ENCODE measurements at regions not wholly inside any gene's neighbourhood (a gene's known extent, or its start where the extent isn't known, plus 50 kb on each side); places are given as distances from the start of the nearest gene placed in this dataset.

DNA sequence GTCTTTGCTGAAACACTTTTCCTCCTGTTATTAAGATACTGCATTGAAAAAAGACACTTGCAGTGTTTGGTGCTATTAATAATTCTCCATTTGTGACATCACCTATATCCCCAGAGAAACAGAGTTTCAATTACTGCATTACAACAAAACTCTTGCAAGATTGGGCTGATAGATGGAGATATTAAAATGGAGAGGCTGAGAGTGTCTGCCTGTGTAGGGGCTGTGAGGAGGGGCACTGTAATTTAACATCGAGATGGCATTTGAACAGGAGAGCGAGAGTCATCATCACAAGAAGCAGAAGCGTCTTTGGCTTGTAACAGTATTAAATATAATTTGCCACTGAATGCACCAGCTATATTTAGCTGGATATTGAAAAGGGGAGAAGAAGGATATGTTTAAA is 316.5 kb downstream of the CDH26 start:
- Mint-ChIP-seq H3K27me3 (ENCODE audit: insufficient read depth) (no peaks in the 10 kb centered on the region), H3K4me1 (peaks cover 44% of the 10 kb centered on the region), H3K27ac (no peak overlapping the region), H3K36me3 (ENCODE audit: low read depth) (no peaks in the 10 kb centered on the region), H3K4me3 (no peak overlapping the region), H3K9me3 (peaks cover 27% of the 10 kb centered on the region)
- peaks cover 21% of the 10 kb centered on the region for H3K9me3 ChIP-seq (ENCODE audit: control insufficient read depth, low read length)
- H3K4me1 ChIP-seq (ENCODE audit: control insufficient read depth, insufficient read depth, low read length) = peaks cover 23% of the 10 kb centered on the region
- no peak for TF ChIP-seq CTCF (conservative IDR thresholded peaks at IDR 0.05)
- no peak overlapping the region for H3K4me3 ChIP-seq (ENCODE audit: low read length)
- H3K27me3 ChIP-seq (ENCODE audit: control insufficient read depth, insufficient read depth, low read length, poor library complexity, severe bottlenecking) = no peaks in the 10 kb centered on the region
- no peak overlapping the region for H3K9ac ChIP-seq (ENCODE audit: extremely low read depth, low read length, poor library complexity, severe bottlenecking)
- no peaks in the 10 kb centered on the region for H3K36me3 ChIP-seq (ENCODE audit: control insufficient read depth, insufficient read depth, low read length)
- no peak overlapping the region for H3K27ac ChIP-seq (ENCODE audit: low read depth, low read length)
- no peak for DNase-seq
- WGBS, 2 experiments (ENCODE audit: insufficient coverage in 1 of 2, insufficient read length in 1 of 2) = 94 to 98% methylated on average over 3 of the region's 3 CpGs

- Histone ChIP-seq H3K36me3 (ENCODE audit: control insufficient read depth, insufficient read depth, low read length) (no peaks in the 10 kb centered on the region), H3K27me3 (ENCODE audit: control insufficient read depth, insufficient read depth, low read length, poor library complexity, severe bottlenecking) (no peaks in the 10 kb centered on the region), H3K4me1 (ENCODE audit: control insufficient read depth, insufficient read depth, low read length) (peaks cover 2% of the 10 kb centered on the region), H3K4me3 (ENCODE audit: low read length) (no peak overlapping the region), H3K9ac (ENCODE audit: extremely low read depth, low read length, poor library complexity, severe bottlenecking) (no peak overlapping the region), H3K27ac (ENCODE audit: low read depth, low read length) (no peak overlapping the region), H3K9me3 (ENCODE audit: control insufficient read depth, low read length) (peaks cover 57% of the 10 kb centered on the region)
- H3K36me3 Mint-ChIP-seq (ENCODE audit: low read depth) = peaks cover 4% of the 10 kb centered on the region
- TF ChIP-seq CTCF (conservative IDR thresholded peaks at IDR 0.05) = no peak
- peaks cover 8% of the 10 kb centered on the region for H3K27me3 Mint-ChIP-seq (ENCODE audit: insufficient read depth)
- H3K4me1 Mint-ChIP-seq = no peaks in the 10 kb centered on the region
- no peak overlapping the region for H3K4me3 Mint-ChIP-seq
- no peak overlapping the region for H3K27ac Mint-ChIP-seq
- peaks cover 84% of the 10 kb centered on the region for H3K9me3 Mint-ChIP-seq
- 90 to 91% methylated on average over 3 to 6 of the region's 6 CpGs for WGBS, 2 experiments (ENCODE audit: insufficient coverage in 1 of 2, insufficient read length in 1 of 2)
- DNase-seq = no peak
Measured at GRCh38 chr20:60281295-60281694, 323.1 kb downstream of the CDH26 start.

- no peak for TF ChIP-seq CTCF (conservative IDR thresholded peaks at IDR 0.05)
- H3K4me3 Mint-ChIP-seq = no peak overlapping the region
- H3K27ac ChIP-seq (ENCODE audit: low read depth, low read length) = no peak overlapping the region
- no peaks in the 10 kb centered on the region for H3K27me3 ChIP-seq (ENCODE audit: control insufficient read depth, insufficient read depth, low read length, poor library complexity, severe bottlenecking)
- H3K27me3 Mint-ChIP-seq (ENCODE audit: insufficient read depth) = peaks cover 17% of the 10 kb centered on the region
- no peak for DNase-seq
- H3K36me3 Mint-ChIP-seq (ENCODE audit: low read depth) = peaks cover 4% of the 10 kb centered on the region
- no peak overlapping the region for H3K4me3 ChIP-seq (ENCODE audit: low read length)
- peaks cover 41% of the 10 kb centered on the region for H3K9me3 ChIP-seq (ENCODE audit: control insufficient read depth, low read length)
- no peaks in the 10 kb centered on the region for H3K36me3 ChIP-seq (ENCODE audit: control insufficient read depth, insufficient read depth, low read length)
- H3K9me3 Mint-ChIP-seq = peaks cover 93% of the 10 kb centered on the region
- no peak overlapping the region for H3K9ac ChIP-seq (ENCODE audit: extremely low read depth, low read length, poor library complexity, severe bottlenecking)
- no peaks in the 10 kb centered on the region for H3K4me1 Mint-ChIP-seq
- H3K27ac Mint-ChIP-seq = no peak overlapping the region
- no peaks in the 10 kb centered on the region for H3K4me1 ChIP-seq (ENCODE audit: control insufficient read depth, insufficient read depth, low read length)
Measured at GRCh38 chr20:60283281-60283680, 325.1 kb downstream of the CDH26 start.

All from endodermal cell (in vitro differentiated cells).